ENCODE measurements at regions not wholly inside any gene's neighbourhood (a gene's known extent, or its start where the extent isn't known, plus 50 kb on each side); places are given as distances from the start of the nearest gene placed in this dataset.

DNA sequence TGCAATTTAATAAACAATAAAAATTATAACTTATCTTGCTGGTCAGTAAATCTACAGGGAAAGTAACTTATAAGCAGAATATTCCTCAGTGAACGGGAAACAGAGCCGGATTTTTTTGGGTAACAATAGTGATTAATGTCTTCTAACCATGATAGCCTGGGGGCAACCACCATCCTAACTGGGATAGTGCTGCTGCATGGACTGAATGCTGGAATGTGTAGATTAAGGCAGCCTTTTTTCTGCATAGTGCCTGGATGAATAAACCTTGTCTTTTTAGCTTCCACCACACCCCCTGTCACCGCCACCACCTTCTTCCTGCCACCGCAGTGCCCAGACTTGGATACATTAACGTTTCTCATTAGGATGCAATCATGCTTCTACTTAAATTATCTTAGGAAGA is 83.6 kb upstream of the LNX1 start:
- no peak for TF ChIP-seq CTCF (IDR thresholded peaks at IDR 0.05; ENCODE audit: insufficient read depth, low read length)
- no peak for DNase-seq (ENCODE audit: low read depth)
- no peak overlapping the region for H3K4me3 ChIP-seq (ENCODE audit: low read depth, low read length)

DNA sequence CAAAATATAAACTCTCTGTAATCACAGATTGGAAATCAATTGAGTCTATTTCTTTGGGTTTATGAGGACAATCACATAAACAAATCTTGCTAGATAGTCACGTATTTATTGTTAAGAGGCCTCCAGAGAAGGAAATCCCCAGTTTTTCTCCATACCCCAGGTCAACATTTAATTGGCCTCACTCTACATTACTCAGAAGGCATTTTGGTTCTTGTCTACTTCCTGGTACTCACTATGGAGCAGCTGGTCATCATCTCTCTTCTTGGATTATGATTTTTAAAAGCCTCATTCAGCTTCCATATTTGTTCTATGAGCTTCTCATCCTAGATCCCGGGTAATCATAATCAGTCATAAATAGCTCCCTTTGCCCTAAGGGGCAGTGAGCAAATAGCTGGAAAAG is 81.6 kb upstream of the LNX1 start:
- no peak for TF ChIP-seq CTCF (IDR thresholded peaks at IDR 0.05; ENCODE audit: insufficient read depth, low read length)
- no peak overlapping the region for H3K4me3 ChIP-seq (ENCODE audit: low read depth, low read length)

GRCh38 chr4:53671757-53672156 is 80.5 kb upstream of the LNX1 start:
- DNase-seq (ENCODE audit: low read depth) = no peak
- no peak overlapping the region for H3K4me3 ChIP-seq (ENCODE audit: low read depth, low read length)
- no peak for TF ChIP-seq CTCF (IDR thresholded peaks at IDR 0.05; ENCODE audit: insufficient read depth, low read length)

More for the DNA sequence above, 81.6 kb upstream of the LNX1 start:
- no peak for DNase-seq (ENCODE audit: low read depth)

DNA sequence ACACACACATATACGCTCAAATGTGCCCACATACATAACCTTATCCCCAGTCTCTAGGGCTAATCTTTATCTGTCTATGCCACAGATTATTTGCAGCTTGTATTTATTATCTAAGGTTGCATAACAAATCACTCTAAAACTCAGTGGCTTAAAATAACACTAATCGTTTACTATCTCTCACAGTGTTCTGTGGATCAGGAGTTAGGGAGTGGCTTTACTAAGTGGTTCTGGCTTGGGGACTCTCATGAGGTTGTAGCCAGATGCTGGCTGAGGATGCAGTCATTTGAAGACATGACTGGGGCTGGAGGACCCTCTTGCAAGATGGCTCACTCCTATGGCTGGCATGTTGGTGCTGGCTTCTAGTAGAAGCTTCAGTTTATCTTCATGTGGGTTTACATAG is 68.5 kb upstream of the LNX1 start:
- DNase-seq (ENCODE audit: low read depth) = no peak
- no peak overlapping the region for H3K4me3 ChIP-seq (ENCODE audit: low read depth, low read length)
- no peak for TF ChIP-seq CTCF (IDR thresholded peaks at IDR 0.05; ENCODE audit: insufficient read depth, low read length)

DNA sequence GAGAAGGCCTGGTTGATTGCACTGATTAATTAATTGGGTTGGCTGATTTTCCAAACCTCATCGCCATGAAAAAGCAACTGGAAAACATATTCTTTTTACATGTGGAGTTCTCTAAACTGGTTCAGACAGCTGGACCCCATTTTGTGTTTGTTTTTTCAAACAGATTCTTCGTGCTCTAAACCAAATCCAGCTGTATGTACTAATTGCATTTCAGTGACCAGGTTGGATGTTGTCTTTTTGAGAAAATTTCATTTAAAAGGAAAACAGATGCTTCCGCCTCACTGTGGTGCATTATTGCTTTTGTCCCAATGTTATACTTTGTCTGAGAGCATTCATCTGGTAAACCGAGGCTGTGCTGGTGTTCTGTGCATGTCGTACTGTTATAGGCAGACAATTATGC is 67.8 kb upstream of the LNX1 start:
- H3K4me3 ChIP-seq (ENCODE audit: low read depth, low read length) = no peak overlapping the region
- no peak for DNase-seq (ENCODE audit: low read depth)
- TF ChIP-seq CTCF (IDR thresholded peaks at IDR 0.05; ENCODE audit: insufficient read depth, low read length) = no peak

- no peak for TF ChIP-seq CTCF (IDR thresholded peaks at IDR 0.05; ENCODE audit: insufficient read depth, low read length)
Measured at GRCh38 chr4:53658029-53658428, 66.7 kb upstream of the LNX1 start.

DNA sequence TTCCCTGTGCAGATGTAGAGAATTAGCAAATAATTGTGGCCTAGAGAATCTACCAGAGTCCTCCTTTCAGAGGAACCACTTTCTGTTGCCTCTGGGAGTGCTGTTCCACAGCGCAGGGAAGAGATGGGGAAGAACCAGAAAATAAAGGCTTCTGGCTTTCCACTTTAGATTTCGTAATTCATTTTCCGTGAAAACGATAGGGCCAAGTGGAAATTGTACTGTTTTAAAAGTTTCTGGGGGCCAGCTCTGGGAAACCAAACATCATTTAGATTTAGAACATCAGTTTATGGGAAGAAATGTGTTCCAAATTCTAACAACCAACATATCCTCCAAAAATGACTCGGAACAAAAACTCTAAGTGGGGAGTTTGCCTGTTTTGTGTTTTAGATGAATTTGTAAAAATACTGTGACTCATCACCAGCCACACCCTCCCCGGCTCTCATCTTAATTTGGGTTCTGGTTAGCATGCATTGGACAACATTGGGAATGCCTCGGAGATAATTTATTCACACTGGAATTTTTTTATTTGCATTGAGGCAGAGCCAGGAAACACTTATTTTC is 65.2 kb upstream of the LNX1 start:
- peak; percentile 91 for DNase-seq (ENCODE audit: low read depth)
- no peak overlapping the region for H3K4me3 ChIP-seq (ENCODE audit: low read depth, low read length)
- peak; percentile 93 for TF ChIP-seq CTCF (IDR thresholded peaks at IDR 0.05; ENCODE audit: insufficient read depth, low read length)

More at GRCh38 chr4:53658029-53658428, 66.7 kb upstream of the LNX1 start:
- peak; percentile 59 for DNase-seq (ENCODE audit: low read depth)
- no peak overlapping the region for H3K4me3 ChIP-seq (ENCODE audit: low read depth, low read length)

Measured in fibroblast of the aortic adventitia (primary cell).